HFFc6 (cell line): ENCODE measurements at regions not wholly inside any gene's neighbourhood (a gene's known extent, or its start where the extent isn't known, plus 50 kb on each side); places are given as distances from the start of the nearest gene placed in this dataset.
A peak's percentile ranks its signal among the peaks of the same experiment; 100 is the strongest.

Source experiments
- DNase-seq: peaks from one replicate; pipeline ENCODE4 v3.0.0-alpha.2; 2018
- H3K27ac Mint-ChIP-seq: 2 replicates; pipeline ENCODE4 v1.8.0; 2020; ENCODE audit warnings: mild to moderate bottlenecking, mixed read lengths
- H3K27me3 Mint-ChIP-seq: 2 replicates; pipeline ENCODE4 v1.8.0; 2021; ENCODE audit warnings: mild to moderate bottlenecking, moderate library complexity, mixed read lengths; ENCODE audit not compliant: insufficient read depth
- H3K36me3 Mint-ChIP-seq: 2 replicates; pipeline ENCODE4 v1.8.0; 2021; ENCODE audit warnings: low read depth, mixed read lengths
- H3K4me1 Mint-ChIP-seq: 2 replicates; pipeline ENCODE4 v1.8.0; 2020; ENCODE audit warnings: low read depth, mixed read lengths
- H3K4me3 Mint-ChIP-seq: 2 replicates; pipeline ENCODE4 v1.8.0; 2020; ENCODE audit warnings: mild to moderate bottlenecking, moderate library complexity, mixed read lengths
- H3K9me3 Mint-ChIP-seq: 2 replicates; pipeline ENCODE4 v1.8.0; 2020; ENCODE audit warnings: mild to moderate bottlenecking, mixed read lengths
- CTCF ChIP-seq: fragments of 200-600 bp; sonication (generic); IDR thresholded peaks from 2 replicates; pipeline ENCODE4 v1.5.0; 2021; ENCODE audit warnings: antibody characterized with exemption, mild to moderate bottlenecking

GRCh38 chr7:155921086-155921803 is 109.0 kb upstream of the SHH start:
- Mint-ChIP-seq H3K4me3 (no peak overlapping the region), H3K4me1 (no peaks in the 10 kb centered on the region), H3K27ac (no peak overlapping the region), H3K9me3 (peaks cover 59% of the 10 kb centered on the region), H3K36me3 (peaks cover 7% of the 10 kb centered on the region), H3K27me3 (peaks cover 2% of the 10 kb centered on the region)
- DNase-seq, result no peak
- no peak for TF ChIP-seq CTCF

- Mint-ChIP-seq H3K36me3 (peaks cover 7% of the 10 kb centered on the region), H3K4me1 (no peaks in the 10 kb centered on the region), H3K27ac (no peak overlapping the region), H3K9me3 (peaks cover 58% of the 10 kb centered on the region), H3K4me3 (no peak overlapping the region), H3K27me3 (peaks cover 3% of the 10 kb centered on the region)
- no peak for DNase-seq
- no peak for TF ChIP-seq CTCF
Measured at GRCh38 chr7:155920068-155920461, 107.8 kb upstream of the SHH start.

DNA sequence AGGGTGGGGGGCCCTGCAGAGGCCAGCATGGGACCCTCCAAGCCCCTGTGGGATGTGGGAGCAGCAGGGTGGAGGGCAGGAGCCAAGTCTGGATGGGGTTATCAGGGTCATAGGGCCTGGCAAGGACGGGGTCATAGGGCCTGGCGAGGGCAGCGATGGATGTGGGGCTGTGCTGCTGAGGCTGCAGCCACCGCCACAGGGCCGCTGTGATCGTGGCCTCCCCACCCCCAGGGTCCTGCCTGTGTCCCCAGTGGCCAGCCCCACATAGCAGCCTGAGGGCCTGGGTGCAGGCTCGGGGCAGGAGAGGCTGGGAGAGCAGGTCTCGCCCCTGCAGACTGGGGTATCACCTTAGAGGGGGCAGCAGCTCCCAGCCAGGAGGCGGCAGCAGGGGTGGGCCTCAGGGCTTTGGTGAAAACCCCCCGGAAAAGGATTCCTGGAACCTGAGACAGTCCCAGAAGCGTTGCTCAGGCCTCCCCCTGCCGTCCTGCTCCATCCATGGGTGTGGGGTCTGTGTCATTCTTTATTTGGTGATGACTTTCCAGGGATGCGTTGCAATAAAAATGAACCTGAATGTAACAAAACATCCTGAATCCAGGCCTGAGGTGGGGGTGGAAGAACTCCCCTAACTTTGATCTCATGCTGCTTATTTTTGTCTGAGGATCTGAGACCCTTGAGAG is 107.3 kb upstream of the SHH start:
- peaks cover 58% of the 10 kb centered on the region for H3K9me3 Mint-ChIP-seq
- H3K4me1 Mint-ChIP-seq, result no peaks in the 10 kb centered on the region
- H3K4me3 Mint-ChIP-seq, result no peak overlapping the region
- H3K36me3 Mint-ChIP-seq, result peaks cover 7% of the 10 kb centered on the region
- H3K27me3 Mint-ChIP-seq, result peaks cover 3% of the 10 kb centered on the region
- no peak for TF ChIP-seq CTCF
- no peak for DNase-seq
- no peak overlapping the region for H3K27ac Mint-ChIP-seq

- TF ChIP-seq CTCF, result no peak
- H3K27me3 Mint-ChIP-seq, result peaks cover 3% of the 10 kb centered on the region
- peak; percentile 4 for DNase-seq
- no peaks in the 10 kb centered on the region for H3K4me1 Mint-ChIP-seq
- H3K4me3 Mint-ChIP-seq, result no peak overlapping the region
- H3K9me3 Mint-ChIP-seq, result peaks cover 63% of the 10 kb centered on the region
- H3K36me3 Mint-ChIP-seq, result peaks cover 7% of the 10 kb centered on the region
- H3K27ac Mint-ChIP-seq, result no peak overlapping the region
Measured at GRCh38 chr7:155918720-155919390, 106.6 kb upstream of the SHH start.

DNA sequence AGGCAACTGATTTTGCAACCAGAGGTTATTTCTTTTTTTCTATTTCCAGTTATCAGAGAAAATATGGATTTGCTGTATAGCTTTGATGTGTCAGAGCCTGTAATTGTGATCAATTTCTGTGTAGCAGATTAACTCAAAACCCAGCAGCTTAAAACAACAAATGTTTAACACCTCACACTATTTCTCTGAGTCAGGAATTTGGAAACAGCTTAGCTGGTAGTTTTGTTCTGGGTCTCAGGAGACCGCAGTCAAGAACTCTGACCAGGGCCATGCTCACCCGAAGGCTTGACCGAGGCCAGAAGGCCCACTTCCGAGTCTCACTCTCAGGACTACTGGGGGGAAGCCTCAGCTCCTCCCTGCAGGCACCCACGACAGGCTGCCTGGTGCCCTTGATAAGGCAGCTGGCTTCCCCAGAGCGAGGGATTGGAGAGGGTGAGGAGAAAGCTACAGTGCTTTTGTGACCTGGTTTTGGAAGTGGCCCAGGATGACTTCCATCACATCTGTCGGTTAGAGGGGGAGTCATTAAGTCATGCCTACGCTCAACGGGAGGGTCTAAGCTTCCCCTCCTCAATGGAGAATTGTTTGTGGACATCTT is 105.7 kb upstream of the SHH start:
- H3K9me3 Mint-ChIP-seq, result peaks cover 62% of the 10 kb centered on the region
- no peak for DNase-seq
- H3K27me3 Mint-ChIP-seq, result peaks cover 3% of the 10 kb centered on the region
- H3K4me1 Mint-ChIP-seq, result no peaks in the 10 kb centered on the region
- H3K27ac Mint-ChIP-seq, result no peak overlapping the region
- H3K4me3 Mint-ChIP-seq, result no peak overlapping the region
- peaks cover 7% of the 10 kb centered on the region for H3K36me3 Mint-ChIP-seq
- no peak for TF ChIP-seq CTCF
